ENCODE measurements at regions not wholly inside any gene's neighbourhood (a gene's known extent, or its start where the extent isn't known, plus 50 kb on each side); places are given as distances from the start of the nearest gene placed in this dataset.

DNA sequence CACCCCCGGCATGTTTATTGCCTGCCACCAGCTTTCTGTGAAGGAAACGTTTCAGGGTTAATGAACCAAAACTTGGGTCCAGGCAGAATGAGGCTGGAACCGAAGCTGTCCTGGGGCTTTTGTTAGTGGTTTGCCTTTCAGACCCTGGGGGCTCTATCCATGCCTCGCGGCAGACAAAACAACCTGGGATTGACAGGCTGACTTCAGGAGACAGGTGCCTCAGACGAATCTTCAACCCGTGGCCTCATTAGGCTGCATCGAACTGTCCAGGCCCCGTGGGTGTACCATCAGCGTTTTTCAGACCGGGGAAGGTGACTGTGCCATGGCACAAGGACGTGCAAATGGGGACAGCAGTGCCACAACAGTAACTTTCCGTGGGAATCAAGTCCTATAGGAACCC is 259.3 kb upstream of the SHH start:
- no peak for TF ChIP-seq EZH2 (IDR thresholded peaks at IDR 0.05; ENCODE audit: borderline replicate concordance, low read depth, low read length, poor library complexity, severe bottlenecking)
- TF ChIP-seq, protein P1, sequence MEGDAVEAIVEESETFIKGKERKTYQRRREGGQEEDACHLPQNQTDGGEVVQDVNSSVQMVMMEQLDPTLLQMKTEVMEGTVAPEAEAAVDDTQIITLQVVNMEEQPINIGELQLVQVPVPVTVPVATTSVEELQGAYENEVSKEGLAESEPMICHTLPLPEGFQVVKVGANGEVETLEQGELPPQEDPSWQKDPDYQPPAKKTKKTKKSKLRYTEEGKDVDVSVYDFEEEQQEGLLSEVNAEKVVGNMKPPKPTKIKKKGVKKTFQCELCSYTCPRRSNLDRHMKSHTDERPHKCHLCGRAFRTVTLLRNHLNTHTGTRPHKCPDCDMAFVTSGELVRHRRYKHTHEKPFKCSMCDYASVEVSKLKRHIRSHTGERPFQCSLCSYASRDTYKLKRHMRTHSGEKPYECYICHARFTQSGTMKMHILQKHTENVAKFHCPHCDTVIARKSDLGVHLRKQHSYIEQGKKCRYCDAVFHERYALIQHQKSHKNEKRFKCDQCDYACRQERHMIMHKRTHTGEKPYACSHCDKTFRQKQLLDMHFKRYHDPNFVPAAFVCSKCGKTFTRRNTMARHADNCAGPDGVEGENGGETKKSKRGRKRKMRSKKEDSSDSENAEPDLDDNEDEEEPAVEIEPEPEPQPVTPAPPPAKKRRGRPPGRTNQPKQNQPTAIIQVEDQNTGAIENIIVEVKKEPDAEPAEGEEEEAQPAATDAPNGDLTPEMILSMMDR (conservative IDR thresholded peaks at IDR 0.05; ENCODE audit: low read depth, low read length): no peak
